Smooth muscle cell (in vitro differentiated cells): ENCODE measurements at regions not wholly inside any gene's neighbourhood (a gene's known extent, or its start where the extent isn't known, plus 50 kb on each side); places are given as distances from the start of the nearest gene placed in this dataset.
"Not testable (repeated sequence)": the region's sequence is repeated elsewhere in the genome, so short reads cannot be mapped to it uniquely, and the experiment has no call there.

Source experiments
- DNase-seq: peaks from one replicate; lab custom pipeline; 2025; ENCODE audit not compliant: unreplicated experiment; lab: John Stamatoyannopoulos, UW
- H2AFZ ChIP-seq: fragments of 200-600 bp; sonication (generic); 2 replicates; pipeline ENCODE4 v1.6.0; 2016; ENCODE audit warnings: antibody characterized with exemption, low read depth, mild to moderate bottlenecking
- H3F3A ChIP-seq: fragments of 200-600 bp; sonication (generic); 2 replicates; pipeline ENCODE4 v1.6.0; 2017; ENCODE audit warnings: antibody characterized with exemption, low read depth
- H3K27ac ChIP-seq: fragments of 200-600 bp; sonication (generic); 2 replicates; pipeline ENCODE4 v1.5.1; 2016; ENCODE audit warnings: low read depth, mild to moderate bottlenecking
- H3K27me3 ChIP-seq: fragments of 200-600 bp; sonication (generic); 2 replicates; pipeline ENCODE4 v1.6.1; 2016; ENCODE audit warnings: low read depth, mild to moderate bottlenecking
- H3K36me3 ChIP-seq: fragments of 200-600 bp; sonication (generic); 2 replicates; pipeline ENCODE4 v1.5.1; 2016; ENCODE audit warnings: low read depth
- H3K4me1 ChIP-seq: fragments of 200-600 bp; sonication (generic); 2 replicates; pipeline ENCODE4 v1.5.1; 2016; ENCODE audit warnings: low read depth
- H3K4me2 ChIP-seq: fragments of 200-600 bp; sonication (generic); 2 replicates; pipeline ENCODE4 v1.6.0; 2016; ENCODE audit warnings: mild to moderate bottlenecking
- H3K4me3 ChIP-seq: fragments of 200-600 bp; sonication (generic); 2 replicates; pipeline ENCODE4 v1.5.1; 2016; ENCODE audit warnings: mild to moderate bottlenecking
- H3K79me2 ChIP-seq: fragments of 200-600 bp; sonication (generic); 2 replicates; pipeline ENCODE4 v1.6.0; 2016; ENCODE audit warnings: low read depth, mild to moderate bottlenecking
- H3K9ac ChIP-seq: fragments of 200-600 bp; sonication (generic); 2 replicates; pipeline ENCODE4 v1.6.0; 2016; ENCODE audit warnings: low read depth
- H3K9me3 ChIP-seq: fragments of 200-600 bp; sonication (generic); replicated peaks from 2 replicates; pipeline ENCODE4 v1.5.1; 2016; ENCODE audit warnings: low read depth
- H4K20me1 ChIP-seq: fragments of 200-600 bp; sonication (generic); 2 replicates; pipeline ENCODE4 v1.6.0; 2016; ENCODE audit warnings: low read depth
- CTCF ChIP-seq: fragments of 200-600 bp; sonication (generic); IDR thresholded peaks from 2 replicates; pipeline ENCODE4 v1.5.1; 2017; ENCODE audit warnings: borderline replicate concordance, mild to moderate bottlenecking, antibody characterized with exemption; ENCODE audit not compliant: insufficient read depth, poor library complexity, severe bottlenecking
- WGBS: methylation state at CpG from one replicate; pipeline ENCODE4 v1.1.7; 2016; ENCODE audit warnings: low lambda C conversion rate; 5-methylcytosine and 5-hydroxymethylcytosine counted together

GRCh38 chr4:20075248-20075871 lies 176.3 kb upstream of the SLIT2 start:
- Histone ChIP-seq H3K9me3 (no peaks in the 10 kb centered on the region), H3K9ac (no peak overlapping the region), H3K4me1 (no peaks in the 10 kb centered on the region), H3K4me2 (no peak overlapping the region), H3K4me3 (no peak overlapping the region), H3K36me3 (no peaks in the 10 kb centered on the region), H4K20me1 (no peaks in the 10 kb centered on the region), H2AFZ (peak overlapping the region; percentile 52), H3F3A (no peaks in the 10 kb centered on the region), H3K79me2 (no peaks in the 10 kb centered on the region), H3K27me3 (no peaks in the 10 kb centered on the region), H3K27ac (no peak overlapping the region)
- no peak for DNase-seq
- TF ChIP-seq CTCF: no peak

GRCh38 chr4:20074450-20074849 lies 177.3 kb upstream of the SLIT2 start:
- Histone ChIP-seq H3K4me2 (no peak overlapping the region), H3K36me3 (no peaks in the 10 kb centered on the region), H3F3A (no peaks in the 10 kb centered on the region), H3K79me2 (no peaks in the 10 kb centered on the region), H3K27ac (no peak overlapping the region), H4K20me1 (no peaks in the 10 kb centered on the region), H3K4me1 (no peaks in the 10 kb centered on the region), H3K4me3 (no peak overlapping the region), H3K27me3 (no peaks in the 10 kb centered on the region), H2AFZ (no peak overlapping the region), H3K9me3 (no peaks in the 10 kb centered on the region), H3K9ac (no peak overlapping the region)
- DNase-seq: no peak
- WGBS: 34% methylated on average over 3 of the region's 3 CpGs
- no peak for TF ChIP-seq CTCF

- Histone ChIP-seq H3K79me2 (no peaks in the 10 kb centered on the region), H3K4me1 (no peaks in the 10 kb centered on the region), H3K4me3 (no peak overlapping the region), H3K36me3 (no peaks in the 10 kb centered on the region), H3F3A (no peaks in the 10 kb centered on the region), H3K4me2 (no peak overlapping the region), H2AFZ (no peak overlapping the region), H3K27me3 (no peaks in the 10 kb centered on the region), H3K9ac (no peak overlapping the region), H3K9me3 (no peaks in the 10 kb centered on the region), H4K20me1 (no peaks in the 10 kb centered on the region), H3K27ac (no peak overlapping the region)
- no peak for TF ChIP-seq CTCF
- 74% methylated on average over 1 of the region's 1 CpG for WGBS
- DNase-seq: no peak
Observed at GRCh38 chr4:20065952-20066351, 185.8 kb upstream of the SLIT2 start.

- H3K4me1 ChIP-seq, H3K27ac ChIP-seq, H4K20me1 ChIP-seq, H2AFZ ChIP-seq, H3K9me3 ChIP-seq, H3K4me3 ChIP-seq, H3K9ac ChIP-seq, H3K79me2 ChIP-seq, H3F3A ChIP-seq, H3K4me2 ChIP-seq, DNase-seq, H3K27me3 ChIP-seq, H3K36me3 ChIP-seq: not testable (repeated sequence)
- WGBS: 93% methylated on average over 5 of the region's 5 CpGs
Observed at GRCh38 chr4:20062857-20063256, 188.8 kb upstream of the SLIT2 start.
